Hematopoietic multipotent progenitor cell treated with erythropoietin and hydrocortisone succinate and interleukin-3 and kit ligand, for 15 days (in vitro differentiated cells): ENCODE measurements at regions not wholly inside any gene's neighbourhood (a gene's known extent, or its start where the extent isn't known, plus 50 kb on each side); places are given as distances from the start of the nearest gene placed in this dataset.
"Not testable (repeated sequence)": the region's sequence is repeated elsewhere in the genome, so short reads cannot be mapped to it uniquely, and the experiment has no call there.

Experiments used
- DNase-seq: peaks from one replicate; pipeline ENCODE4 v3.0.0-alpha.2; 2015; ENCODE audit warnings: low spot score

DNA sequence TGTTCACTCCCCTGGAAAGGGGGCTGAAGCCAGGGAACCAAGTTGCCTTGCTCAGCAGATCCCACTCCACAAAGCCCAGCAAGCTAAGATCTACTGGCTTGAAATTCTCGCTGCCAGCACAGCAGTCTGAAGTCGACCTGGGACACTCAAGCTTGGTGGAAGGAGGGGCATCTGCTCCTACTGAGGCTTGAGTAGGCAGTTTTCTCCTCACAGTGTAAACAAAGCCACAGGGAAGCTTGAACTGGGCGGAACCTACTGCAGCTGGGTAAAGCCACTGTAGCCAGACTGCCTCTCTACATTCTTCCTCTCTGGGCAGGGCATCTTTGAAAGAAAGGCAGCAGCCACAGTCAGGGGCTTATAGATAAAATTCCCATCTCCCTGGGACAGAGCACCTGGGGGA, 495.0 kb downstream of the USP25 start:
- DNase-seq = not testable (repeated sequence)

DNA sequence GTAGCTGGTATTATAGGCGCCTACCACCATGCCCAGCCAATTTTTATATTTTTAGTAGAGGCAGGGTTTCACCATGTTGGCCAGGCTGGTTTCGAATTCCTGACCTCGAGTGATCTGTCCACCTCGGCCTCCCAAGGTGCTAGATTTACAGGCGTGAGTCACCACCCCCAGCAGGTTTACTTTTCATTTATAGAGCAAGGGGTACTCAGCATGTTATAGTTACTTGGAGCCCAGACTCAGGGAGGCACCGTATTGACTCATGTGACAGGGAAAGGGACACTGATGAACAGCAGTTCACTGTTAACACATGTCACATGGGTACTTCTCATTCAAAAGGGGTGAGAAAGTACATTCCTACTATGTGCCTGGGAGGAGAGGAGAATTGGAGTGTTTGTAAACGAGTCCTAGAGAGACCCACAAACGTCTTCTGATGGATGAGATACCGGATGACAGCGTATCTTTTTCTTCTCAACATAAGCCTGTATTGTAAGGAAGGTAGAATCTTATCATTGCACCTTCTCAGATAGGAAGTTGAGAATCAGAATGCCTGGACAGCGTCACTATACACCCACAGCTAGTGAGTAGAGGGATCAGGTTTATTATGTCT, 510.0 kb downstream of the USP25 start:
- no peak for DNase-seq

DNA sequence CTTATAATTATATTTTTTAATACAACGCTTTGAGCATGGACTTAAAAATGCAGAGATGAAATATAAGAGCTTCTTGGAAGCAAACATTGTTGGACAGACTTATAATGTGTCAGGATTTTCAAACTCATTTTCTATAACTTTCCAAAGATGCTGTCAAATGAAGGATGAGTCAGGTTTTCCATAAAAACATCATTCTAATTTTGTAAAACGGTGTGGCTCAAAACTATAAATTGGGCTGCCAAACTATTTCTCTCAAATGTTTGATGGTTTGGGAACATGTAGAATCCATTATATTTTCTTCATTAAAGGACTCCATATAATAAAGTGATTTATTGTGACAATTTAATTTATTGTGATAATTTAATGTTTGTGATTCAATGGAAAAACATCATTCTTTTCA, 511.2 kb downstream of the USP25 start:
- DNase-seq = no peak

DNA sequence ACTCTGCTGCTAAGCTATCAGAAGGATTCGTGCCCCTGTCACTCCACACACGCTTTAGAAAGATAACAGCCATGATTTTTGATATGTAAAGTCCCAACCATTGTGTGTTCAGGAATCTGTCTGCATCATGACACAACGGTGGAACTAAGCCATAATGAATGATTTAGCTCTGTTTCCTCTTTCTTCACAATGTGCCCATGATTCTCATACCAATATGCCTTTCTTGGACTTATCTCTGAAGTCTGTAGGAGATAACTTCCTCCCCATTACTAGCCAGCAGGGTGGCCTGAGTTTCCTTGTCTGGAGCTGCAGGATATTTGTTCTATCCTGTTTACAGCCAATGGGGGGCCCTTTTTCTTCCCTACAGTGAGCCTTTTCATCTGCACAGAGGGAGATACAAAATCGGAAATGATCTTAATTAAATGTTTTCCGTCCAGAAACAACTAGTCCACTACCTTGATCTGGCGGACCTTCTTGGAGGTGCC, 511.7 kb downstream of the USP25 start:
- no peak for DNase-seq

DNA sequence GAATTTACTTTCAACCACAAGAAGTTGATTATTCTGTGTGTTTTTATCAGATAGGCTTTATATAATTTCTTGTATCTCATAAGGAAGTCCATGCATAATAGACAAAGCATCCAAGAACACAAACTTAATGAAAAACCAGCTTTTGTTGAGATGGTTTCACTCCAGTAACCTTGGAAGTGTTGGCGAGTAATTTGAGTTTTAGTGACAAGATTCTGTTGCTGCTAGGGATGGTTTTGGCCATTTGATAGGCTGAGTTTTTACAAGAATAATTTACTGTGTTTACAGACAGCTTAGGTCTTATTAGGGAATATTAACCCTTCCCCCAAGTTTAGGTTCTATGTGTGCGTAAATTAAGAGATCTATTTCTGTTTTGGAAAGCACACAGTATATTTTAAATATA, 513.6 kb downstream of the USP25 start:
- no peak for DNase-seq

DNA sequence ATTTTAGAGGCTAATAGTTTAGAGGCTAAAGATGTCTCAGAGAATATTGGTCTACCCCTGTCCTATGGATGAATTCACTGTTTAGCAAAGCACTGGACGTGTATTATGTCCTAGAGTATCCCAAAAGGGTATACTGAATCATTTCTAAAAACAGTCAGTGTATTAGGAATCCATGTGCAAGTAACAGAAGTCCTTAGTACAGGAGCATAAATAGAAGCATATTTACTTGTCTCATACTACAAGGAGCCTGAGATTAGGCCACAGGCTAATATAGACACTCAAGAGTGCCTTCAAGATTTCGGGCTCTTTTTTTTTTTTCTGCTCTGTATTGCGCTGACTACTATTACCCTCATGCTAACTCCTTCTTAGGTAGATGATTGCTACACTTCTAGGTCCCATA, 518.9 kb downstream of the USP25 start:
- no peak for DNase-seq

DNA sequence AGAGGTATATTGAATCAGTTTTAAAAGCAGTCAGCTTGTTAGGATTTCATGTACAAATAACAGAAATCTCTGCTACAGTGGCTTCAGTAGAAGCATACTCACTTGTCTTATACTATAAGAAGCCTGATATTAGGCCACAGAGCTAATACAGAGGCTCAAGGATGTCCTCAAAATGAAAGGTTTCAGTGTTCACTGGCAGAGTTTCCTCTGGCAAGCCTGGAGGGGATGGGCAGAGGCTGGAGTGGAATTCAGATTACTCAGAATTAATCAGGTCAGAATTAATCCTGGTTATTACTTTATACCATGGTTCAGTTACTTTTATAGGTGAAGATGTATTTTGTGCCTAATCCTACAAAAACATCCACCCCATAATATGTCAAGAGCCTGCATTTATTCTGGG, 520.5 kb downstream of the USP25 start:
- DNase-seq = no peak

DNA sequence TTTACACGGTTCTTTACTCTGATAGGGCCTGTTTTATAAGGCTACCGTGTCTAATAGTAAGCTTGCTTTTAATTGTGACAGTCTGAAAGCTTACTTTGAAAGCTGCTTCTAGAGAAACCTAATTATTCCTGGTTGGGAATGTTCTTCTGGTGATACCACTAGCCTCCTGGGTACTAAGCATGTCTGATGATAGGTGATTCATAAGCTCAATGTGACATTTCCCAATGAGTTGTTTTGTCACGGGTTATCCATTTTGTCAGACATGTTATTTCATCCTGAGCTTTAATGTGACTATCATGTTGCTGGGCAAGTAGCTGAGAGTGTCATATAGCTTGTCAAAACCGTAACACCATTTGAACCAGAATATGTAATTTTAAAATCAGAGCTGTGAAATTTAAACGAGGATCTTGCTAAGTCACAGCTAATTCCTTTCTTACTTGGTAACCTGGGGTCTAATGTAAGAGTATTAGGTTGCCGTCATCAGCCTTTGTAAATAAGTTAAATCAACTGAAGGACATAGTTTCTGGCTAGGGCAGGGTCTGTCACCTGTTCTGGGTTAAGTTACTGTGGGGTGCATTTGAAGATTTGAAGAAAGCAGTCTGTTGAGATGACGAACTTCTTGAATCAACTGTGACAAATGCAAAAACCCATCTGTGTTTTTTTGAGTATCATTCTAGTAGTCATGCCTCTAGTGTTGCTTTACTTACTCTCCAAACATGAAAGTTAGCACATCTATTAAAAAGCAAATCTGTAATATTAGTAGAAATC, 529.2 kb downstream of the USP25 start:
- no peak for DNase-seq

DNA sequence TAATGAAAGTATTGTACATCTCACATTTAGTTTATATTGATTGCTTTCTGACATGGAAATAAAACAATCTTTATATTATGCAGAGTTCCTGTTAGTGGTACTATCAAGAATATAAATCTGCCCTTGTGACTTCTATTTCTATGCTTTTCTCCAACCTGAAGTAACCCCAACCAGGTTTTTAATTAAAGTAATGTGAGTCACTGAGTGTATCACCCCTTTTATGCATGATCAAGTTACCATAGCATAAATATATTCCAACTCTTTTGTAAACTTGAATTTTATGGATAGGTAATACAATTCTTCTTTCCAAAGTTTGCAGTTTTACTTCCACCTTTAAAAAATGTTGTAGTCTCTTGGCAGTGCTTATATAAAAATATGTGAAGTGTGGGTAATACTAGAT, 532.3 kb downstream of the USP25 start:
- no peak for DNase-seq

DNA sequence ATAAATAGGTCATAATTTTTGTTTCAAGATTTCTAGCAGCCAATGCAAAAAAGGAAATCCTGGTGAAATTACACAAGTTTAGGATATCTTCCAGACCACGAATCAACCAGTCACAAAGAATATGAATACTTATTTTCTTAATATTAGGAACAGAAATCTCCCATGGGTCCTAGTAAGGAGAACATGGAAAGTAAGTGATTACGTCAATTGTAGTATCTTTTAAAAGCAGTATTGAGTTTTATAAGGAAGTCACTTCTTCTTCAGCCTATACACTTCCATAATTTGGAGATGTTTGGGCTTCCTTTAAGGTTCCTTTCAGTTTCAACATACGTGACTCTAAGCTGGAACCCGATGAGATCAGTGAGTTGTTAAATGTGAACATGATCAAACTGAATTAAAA, 534.5 kb downstream of the USP25 start:
- DNase-seq = no peak

DNA sequence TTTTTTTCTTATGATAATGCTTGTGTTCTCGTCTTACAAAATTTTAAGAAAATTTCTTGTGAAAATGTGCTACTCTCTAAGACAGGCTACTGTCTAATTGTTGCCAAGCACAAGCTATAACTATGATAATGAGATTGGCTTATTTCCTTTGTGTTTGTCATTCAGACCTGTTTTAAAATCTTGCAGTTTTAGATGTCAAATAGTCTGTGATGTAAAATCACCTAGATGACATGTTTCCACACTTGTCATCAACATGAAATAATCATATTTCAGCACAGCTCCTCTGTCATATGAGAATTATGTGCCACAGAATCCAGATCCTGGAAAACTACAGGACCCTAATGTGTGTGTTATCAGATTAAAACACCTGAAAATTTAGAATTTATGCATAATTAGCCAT, 539.7 kb downstream of the USP25 start:
- DNase-seq = no peak

DNA sequence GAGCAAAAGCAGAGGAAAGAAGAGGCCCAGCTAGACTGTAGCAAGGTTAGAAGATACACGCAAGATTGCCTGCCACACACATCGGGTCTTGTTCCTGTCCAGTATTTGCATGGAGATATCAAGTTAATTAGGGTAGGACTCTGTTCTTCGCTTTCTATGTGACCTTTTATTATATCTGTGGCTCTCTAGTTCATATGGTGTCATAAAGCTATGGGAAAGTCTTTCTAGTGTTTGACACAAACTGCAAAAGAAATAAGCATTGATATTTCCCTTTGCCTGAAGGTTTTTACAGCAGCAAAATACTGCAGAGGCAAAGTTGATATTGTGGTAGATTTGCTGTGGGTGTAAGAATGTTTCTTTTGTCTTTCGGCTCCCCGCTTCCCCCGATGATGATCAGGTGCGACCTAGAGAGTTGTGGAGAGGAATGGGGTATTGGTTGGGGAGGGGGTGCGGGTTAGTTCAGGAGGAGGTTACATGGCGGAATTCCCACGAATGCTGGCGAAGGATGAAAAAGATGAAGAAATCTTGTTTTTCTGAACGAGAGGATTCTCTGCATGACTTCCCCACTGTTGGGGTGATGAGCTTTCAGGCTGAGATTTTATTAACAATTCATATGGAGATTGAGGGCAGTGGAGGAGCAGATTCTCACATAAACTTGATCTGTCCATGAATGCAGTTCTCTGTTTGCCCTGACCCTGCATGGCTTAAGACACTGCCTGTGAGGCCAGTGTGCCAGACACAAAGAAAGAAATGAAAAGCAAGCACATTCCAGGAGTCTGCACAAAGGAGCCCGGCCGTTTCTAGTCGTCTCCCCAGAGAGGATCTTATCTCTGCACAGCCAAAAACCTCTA, 550.2 kb downstream of the USP25 start:
- DNase-seq = no peak

DNA sequence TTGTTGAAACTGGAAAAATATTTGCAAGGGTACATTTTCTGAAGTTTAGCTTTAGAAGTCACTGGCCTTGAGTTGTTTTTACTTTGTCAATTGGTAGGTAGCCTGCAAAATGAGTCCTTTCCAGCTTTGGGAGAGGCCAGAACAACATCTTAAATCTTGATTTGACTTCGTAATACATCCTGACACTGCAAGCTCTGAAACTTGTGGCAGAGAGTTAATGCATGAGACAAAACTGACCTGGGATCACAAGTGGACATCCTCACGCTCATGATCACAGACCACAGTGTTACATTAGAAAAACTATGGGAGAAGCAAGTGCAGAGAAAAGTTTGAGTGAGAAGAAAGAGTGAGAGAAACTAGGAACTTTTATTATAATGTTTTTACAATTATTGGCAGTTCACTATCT, 550.9 kb downstream of the USP25 start:
- DNase-seq = no peak

DNA sequence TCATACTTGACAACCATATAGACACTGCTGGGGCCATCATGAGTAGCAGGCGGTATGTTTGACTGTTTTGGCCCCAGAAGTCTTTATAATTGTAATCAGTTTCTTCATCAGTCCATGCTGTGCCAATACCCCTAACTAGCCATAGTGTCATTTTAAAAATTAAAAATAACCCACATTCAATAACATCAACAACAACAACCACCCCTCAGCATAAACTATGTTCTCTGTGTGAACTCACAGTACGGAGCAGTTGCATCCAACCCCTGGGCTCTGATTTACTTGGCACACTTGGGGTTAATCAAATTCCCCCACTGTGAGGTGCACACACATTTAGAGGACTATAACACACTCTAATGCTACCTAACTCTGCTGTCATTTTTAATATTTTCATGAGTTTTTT, 553.7 kb downstream of the USP25 start:
- DNase-seq = no peak

DNA sequence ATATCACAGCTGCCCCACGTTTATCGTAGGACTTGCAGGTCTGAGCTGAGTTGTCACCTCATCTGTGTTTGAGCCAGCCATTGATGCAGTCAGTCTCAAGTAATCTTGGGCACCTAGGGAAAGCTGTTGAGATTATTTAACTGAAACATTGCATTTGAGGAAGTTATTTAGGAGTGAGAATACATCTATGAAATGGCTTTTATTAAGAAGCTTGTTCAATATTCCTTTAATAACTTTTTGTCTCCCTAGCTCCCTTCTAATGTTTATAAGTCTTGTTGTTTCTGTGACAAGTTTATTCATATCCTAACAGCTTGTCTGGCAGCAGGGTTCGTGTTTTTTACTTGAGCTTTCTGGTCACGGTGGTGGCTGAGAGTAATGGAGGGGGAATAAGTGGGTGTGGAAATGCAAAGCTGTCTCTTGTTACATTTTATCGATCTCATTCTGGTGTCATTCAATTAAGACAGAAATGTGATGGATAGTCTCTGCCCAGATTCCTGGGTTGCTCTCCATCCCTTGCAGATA, 555.9 kb downstream of the USP25 start:
- no peak for DNase-seq

DNA sequence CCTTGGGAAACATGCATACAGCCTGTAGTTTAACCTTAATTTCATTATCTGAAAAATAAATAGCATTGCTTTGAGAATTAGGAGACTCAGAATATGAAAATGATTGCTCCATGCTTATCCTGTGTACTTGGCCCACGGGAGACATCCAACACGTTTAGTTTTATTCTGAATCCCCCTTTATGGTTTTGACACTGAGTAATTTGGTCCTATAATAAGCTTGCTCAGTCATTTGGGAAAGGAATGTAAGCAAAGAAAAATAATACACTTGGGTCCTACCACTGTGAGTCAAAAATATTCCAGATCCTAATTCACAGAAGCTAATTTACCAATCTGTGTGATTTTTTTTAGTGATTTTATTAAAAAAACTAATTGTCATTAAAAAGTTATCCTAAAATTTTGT, 557.3 kb downstream of the USP25 start:
- no peak for DNase-seq

DNA sequence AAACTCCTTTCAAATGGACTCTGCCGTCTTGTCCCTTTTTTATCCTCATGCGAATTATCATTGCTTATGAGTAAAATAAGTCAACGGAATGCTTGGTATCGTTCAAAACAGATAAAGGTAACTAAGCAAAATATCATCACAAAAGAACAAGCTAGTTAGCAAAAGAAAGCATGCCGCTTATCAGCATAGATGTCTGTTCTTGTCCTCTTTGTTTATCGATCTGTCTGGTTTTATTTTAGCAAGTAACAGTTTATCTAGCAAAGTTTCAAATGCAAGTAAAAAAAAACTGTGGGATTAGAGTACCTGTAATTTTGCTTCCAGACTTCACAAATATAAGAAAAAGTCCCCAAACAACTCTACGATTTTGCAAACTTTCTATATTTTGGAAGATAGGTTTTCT, 561.5 kb downstream of the USP25 start:
- DNase-seq = no peak

DNA sequence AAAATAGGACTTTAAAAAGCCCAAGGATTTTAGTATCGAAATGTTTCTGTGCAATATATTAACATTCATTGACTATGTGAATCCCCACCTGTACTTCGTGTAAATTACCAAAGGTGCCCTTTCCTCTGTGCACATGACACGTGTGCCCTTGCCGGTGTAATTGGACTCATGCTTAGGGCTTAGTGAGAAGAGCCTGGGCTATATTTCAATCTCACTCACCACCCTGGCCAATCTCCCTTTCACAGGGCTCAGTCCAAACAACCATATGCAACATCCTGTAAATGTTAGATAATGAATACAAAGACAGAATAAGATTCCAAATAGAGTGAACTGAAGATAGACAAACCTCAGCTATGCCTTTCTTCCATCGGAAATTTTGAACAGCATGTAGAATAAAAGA, 564.3 kb downstream of the USP25 start:
- no peak for DNase-seq

DNA sequence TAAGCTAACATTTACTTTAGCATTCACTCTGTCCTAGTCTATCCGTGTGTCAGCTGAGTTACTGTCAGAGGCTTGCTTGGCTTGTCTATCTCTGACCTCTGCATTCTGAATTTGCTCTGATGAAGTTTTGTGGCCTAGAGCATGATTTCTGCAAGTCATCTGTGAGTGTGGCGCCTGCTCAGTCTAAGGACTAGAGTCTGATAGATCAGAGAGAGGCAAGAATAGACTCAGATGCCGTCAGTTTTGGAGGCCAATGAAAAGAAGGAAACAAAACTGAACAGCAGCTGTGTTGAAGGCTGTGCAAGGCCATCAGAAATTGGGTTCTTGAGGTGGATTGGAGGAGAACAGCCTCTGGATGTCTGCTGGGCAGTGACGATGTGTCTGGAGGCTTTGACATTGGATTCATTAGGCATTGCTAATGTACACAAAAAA, 573.1 kb downstream of the USP25 start:
- no peak for DNase-seq

DNA sequence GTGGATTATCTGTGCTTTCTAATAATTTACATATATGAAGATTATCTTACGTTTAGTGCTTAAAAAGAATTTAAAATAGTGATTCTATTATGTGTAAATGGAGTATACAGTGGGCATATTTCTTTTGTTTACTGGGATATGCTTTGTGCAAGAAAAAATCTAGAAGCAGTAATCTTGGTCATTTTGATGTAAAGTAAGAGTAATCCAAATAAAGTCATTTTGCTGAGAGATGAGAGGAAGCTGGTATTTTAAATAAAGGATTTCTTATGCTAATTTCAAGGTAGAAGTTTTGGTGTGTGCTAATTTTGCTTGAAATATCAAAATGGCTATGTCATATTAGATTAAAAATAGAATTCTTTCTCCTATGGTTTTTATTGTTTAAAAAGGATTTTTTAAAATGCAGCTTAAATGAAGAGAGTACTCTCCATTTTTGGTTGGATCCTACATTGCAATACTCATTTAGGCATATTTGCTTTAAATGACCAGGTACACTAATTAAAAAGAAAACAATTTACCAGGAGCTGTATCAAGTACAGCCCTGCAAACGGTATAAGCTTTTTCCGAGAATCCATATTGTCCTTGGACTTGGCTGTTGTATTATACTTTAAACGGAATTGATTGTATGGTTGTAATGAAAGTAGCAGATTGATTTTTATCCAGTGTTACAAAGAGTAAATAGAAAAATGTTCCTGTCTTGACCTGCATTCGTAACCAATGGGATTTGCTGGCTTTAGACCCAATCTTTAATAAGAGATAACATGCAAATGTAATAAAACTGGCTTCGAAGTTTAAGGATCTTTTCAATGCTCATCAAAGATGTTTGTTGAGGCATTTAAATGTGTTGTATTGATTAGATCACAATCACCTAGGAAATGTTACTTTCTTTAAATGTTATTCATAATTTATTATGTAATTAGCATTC, 574.7 kb downstream of the USP25 start:
- no peak for DNase-seq

DNA sequence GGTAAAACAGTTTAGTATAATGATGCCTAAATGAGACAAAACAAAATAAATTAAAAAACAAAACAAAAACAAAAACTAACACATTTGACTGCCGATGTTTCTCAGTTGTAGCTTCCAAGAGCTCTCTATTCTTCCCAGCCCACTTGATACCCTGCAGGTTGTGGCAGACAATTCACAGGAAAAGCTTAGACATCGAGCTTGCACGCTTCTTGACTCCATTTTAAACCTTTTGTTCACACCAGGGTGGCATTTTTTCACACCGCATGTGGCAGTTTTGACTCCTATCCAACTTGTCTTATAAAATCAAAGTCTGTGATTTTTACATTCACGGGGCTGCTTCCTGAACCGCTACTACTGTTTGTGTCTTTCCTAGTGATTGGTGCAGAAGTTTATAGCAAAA, 575.9 kb downstream of the USP25 start:
- no peak for DNase-seq

DNA sequence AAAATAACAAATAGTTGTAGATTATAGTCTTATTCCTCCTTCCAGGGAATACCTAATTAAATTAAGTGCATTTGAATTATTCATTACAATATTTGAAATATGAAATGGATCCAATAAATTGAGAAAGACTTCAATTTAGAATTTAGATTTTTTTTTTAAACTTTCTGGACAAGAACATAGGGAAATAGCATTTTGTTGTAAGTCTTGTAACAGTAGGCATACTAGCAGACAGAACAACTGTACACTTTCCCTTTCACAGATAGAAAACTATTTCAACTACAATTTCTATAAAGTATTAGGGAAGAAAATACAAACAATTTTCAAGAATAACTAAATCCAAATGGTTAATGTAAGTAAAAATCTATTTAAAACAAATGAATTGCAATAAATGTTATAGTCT, 577.5 kb downstream of the USP25 start:
- no peak for DNase-seq
